HG03025 (cell line): ENCODE measurements at regions not wholly inside any gene's neighbourhood (a gene's known extent, or its start where the extent isn't known, plus 50 kb on each side); places are given as distances from the start of the nearest gene placed in this dataset.

Source experiments
- ATAC-seq: cut with Tn5 transposase; IDR thresholded peaks from one replicate; pipeline ENCODE4 v1.9.1; 2021; ENCODE audit warnings: mild to moderate bottlenecking, moderate library complexity; ENCODE audit not compliant: unreplicated experiment, low FRiP score

DNA sequence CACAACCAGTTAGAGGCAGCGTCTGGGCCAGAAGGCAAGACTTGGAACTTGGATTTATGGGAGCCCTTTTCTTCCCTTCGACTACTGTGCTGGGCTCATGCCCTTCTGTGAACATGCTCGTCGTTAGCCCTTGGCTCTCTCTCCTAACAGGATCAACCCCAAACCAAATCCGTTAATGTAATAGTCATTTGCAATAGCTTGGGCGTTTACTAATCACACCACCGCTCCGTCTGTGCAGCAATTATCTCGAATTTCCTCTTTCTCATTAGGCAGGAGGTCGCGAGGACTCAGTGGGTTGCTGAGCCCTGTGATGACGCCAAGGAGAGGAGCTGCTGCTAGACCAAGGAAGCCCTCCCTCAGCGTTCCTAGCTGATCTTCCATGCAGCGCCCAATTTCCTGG, 114.7 kb downstream of the ENGASE start:
- no peak for ATAC-seq

DNA sequence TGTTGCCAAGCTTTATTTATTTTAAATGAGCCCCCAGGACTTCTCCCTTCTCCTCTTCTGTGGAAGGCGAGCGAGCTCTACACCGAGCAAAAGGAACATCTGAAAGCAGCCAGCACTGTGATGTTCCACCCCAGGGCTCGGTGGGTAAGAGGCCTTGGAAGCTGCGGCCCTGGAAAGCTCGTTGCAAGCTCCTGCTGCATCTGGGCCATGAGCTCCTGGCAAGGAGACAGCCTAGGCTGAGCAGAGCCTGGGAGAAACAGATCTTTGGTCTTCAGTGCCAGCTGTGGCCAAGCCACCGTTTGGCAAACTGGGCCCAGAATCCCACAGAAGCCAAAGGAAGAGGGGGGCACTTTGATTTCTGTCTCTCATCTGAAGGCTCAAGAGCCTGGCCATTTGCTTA, 114.1 kb downstream of the ENGASE start:
- ATAC-seq: no peak

DNA sequence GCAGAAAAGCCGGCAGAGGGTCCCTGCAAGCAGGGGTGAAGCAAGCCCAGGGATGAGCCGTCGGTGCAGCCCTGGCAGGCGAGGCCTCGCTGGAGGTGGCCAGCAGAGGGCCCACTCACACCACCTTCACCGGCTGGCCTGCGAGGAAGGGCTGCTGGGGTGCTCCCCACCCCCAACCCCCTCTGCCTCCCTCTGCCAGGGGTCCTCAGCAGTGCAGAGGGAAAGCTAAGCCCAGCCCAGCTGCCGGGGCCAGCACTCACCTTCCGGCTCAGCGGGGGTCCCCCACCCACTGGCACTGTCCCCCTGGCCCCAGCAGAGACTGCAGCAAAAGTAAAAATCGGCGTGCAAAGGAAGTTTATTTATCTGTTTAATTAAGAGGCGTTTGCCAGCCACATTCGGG, 113.4 kb downstream of the ENGASE start:
- ATAC-seq: no peak

DNA sequence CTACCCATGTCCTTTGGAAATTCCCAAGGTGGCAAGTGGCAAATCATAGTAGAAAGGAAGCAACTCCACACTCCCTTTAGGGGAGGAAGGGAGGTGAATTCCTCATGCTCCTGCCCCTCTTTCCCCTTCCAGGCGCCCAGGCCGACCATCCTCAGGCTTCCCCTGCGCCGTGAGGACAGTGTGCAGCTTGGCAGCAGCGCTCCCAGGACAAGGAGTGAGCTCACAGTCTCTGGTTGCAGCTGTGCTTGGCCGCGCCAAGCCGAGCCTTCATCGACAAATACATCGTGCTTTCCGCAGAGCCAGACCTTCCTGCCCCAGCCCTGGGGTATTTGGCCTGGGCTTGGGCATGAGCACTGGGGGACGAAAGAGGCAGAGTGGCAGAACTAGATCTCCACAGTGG, 112.6 kb downstream of the ENGASE start:
- no peak for ATAC-seq

DNA sequence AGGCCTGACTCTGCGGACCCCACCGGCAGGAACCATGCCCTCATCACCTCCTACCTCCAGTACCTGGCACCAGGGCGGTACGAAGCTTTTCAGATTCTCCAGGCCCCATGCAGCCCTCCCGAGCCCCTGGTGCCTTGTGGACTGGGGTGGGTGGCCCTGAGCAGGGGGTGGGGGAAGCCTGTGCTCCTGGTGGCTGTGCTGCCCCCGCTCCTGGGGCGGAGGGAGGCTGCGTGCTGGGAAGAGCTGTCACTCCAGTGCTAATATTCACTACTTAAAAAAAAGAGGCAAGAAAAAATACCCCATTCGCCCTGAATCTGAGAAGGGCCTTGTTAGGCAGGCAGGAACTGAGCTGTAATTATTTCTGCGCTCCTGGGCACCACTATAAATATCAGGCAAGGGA, 111.8 kb downstream of the ENGASE start:
- ATAC-seq: no peak

DNA sequence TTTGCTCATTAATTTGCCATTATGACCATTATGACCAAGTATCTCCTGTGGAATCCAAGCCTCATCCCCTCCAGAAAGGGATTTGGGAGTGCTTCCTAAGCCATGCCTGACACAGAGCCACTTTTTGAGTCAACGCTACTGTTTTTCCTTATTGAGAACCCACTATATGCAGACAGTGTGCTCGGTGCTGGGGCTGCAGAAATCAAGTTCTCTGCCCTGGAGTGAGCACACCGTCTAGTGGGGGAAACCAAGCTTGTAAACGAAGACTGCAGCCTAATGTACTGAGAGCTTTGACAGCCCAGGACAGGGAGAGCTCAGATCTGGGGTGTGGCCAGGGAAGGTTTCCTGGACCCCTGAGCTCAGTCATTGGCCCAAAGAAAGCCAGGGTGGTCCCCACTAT, 111.0 kb downstream of the ENGASE start:
- no peak for ATAC-seq

DNA sequence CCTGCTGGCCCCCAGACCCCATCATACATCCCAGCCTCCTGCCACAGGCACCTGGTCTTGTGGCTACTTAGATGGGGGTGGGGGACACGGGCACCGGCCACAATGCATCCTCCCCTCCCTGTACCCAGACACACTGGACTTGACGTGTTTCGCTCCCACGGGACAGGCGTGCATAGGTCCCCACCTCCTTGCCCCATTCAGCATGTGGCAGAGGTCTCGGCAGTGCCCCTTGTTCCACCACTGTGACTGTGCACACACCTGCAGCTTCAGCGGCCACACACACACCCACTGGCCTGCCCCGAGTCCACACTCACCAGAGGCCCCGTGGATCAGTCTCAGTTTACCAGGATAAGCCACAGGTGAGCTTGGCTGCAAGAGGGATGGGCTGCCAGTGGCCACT, 109.6 kb downstream of the ENGASE start:
- no peak for ATAC-seq

DNA sequence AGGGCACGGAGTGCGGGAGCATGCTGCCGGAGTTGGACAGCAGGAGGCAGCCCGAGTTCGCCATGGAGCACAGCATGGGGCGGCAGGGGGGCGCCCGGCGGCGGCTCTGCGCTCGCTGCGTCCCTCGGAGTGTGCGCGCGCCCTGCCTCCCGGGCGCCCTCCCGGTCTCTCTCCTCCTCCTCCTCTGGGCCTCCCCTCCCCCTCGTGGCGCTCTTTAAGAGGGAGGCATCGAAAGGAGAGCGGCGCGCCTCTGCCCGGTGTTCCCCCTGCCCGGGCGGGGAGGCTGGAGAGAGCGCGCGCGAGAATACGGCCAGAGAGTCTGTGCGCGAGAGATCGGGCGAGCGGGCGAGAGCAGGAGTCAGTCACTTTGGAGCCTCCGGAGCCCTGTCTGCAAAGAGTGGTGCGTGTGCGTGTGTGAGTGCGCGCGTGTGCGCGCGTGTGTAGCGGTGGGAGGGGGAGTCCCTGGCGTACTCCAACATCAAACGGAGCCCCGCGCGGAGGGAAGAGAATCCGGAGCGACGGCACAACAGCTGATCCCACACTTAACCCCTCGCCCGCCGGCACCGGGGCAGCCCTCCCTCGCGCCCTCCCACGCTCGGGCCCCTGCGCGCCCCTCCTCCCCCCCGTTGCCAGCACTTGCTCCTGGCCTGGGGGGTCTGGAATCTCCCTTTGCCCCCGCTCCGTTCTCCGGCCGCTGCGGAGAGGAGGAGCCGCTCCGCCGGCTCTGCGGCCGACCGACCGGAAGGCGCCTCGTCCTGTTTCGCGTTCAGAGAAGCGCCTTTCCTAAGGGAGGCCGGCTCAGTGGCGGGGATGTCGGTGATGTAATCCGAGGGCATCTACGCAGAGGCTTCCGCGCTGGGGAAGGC, 108.9 kb downstream of the ENGASE start:
- ATAC-seq: no peak

DNA sequence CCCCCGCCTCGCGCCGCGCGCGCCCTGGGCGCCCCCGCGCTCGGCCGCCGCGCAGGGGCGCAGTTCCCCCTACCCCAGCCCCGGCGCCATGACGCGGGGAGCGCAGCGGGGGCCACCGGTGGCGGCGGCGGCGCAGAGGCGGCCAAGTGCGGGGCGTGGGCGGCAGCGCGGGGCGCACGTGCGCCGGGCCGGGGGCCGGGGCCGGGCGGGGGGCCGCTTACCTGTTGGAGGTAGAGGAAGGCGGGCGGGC, 108.3 kb downstream of the ENGASE start:
- no peak for ATAC-seq

DNA sequence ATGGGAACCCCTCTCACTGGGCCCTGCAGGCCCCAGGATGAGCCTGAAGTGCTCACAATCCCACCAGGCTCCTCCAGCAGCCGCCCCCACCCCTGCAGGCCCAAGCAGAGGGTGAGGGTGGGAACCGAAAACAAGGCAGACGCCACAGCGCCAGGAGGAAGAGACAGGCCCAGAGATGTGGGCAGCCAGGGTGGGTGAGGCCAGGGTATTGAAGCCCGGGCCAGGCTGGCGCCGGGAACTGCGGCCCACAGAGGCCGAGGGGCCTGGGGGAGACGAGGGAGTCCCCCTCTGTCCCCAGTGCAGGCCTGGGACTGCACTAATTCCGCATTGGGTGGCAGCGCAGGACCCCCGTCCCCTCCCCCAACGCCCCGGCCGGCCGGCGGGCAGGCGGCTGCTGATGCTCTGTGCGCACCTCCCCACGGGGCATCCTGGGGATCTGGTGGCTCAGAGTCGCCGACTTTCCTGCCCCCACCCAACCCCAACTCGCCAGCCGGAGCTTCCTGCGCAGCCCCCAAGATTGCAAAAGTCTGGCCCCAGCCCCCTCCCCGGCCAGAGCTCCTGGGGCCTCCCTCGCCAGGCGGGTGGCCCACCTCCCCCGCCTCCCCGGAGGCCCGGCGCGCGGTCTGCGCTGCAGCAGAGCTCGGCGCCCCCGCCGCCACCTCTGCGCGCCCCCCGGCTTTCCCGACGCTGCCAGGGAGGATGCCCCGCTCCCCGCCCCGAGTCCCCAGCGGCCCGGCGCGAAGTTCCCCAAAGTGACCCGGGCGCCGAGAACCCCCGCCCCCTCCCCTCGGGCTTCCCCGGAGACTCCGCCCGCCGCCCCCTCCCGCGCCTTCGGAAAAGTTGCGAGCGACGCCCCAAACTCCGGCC, 107.8 kb downstream of the ENGASE start:
- no peak for ATAC-seq

DNA sequence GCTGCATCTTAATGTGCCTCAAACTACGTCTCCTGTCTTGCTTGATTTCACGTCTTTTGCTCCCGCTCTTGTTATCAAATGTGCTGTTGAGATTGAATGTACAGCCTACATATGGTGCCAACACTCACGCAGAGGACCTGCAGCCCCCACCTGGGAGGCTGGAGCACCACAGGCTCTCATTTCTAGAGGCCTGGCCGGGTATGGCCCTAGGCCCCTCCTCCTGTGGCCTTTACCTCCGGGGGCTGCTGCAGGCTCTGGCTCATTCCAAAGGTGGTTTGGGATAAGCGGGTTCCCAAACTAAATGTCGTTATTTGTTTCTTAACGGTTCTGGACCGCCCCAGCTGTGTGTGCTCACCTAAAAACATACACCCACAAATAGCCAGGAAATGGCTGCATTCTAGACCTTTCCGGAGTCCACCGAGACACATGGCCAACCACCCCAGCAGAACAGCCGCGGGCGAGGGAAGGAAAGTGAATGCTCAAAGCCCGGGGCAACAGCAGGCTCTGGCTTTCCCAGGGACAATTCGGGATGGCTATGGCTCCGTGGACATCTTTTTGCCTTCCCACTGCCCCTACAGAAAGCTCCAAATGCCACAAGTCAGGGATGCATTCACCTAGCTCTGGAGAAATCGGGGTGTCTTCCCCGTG, 105.9 kb downstream of the ENGASE start:
- no peak for ATAC-seq

DNA sequence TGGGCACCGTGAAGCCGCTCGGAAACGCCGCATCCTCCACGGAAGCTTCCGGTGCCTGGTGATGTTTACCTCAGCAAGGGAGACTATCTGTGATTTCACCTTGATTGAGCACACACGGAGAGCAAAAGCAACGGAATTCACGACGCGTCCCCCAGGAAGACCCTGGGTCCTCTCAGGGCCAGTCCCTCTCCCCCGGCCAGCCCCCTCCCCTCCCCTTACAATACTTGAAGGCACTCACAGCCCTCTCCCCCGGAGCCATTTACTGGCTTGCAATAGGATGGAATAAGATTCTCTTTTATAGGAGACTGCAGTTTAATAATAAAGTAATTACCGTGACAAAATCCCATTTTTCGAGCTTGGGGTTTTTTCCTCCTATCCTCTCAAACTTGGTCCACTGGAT, 104.7 kb downstream of the ENGASE start:
- ATAC-seq: no peak

DNA sequence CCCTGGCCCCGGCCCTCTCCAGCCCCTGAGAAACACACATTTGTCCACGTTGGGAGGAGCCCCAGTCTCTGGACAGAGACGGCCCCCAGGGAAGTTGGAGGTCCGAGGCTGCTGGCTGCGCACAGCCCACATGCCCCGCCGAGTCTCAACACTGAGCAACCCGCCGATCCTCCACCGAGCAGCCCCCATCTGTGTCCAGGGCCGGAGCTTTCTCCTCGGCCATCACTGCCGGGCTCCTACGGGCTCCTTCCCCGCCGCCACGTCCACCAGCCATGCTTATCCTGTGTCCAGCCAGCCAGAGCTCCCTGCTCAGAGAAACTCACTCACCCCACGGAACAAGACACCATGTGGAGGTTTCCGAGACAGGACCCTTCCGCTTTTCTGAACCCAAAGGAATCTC, 103.3 kb downstream of the ENGASE start:
- no peak for ATAC-seq

DNA sequence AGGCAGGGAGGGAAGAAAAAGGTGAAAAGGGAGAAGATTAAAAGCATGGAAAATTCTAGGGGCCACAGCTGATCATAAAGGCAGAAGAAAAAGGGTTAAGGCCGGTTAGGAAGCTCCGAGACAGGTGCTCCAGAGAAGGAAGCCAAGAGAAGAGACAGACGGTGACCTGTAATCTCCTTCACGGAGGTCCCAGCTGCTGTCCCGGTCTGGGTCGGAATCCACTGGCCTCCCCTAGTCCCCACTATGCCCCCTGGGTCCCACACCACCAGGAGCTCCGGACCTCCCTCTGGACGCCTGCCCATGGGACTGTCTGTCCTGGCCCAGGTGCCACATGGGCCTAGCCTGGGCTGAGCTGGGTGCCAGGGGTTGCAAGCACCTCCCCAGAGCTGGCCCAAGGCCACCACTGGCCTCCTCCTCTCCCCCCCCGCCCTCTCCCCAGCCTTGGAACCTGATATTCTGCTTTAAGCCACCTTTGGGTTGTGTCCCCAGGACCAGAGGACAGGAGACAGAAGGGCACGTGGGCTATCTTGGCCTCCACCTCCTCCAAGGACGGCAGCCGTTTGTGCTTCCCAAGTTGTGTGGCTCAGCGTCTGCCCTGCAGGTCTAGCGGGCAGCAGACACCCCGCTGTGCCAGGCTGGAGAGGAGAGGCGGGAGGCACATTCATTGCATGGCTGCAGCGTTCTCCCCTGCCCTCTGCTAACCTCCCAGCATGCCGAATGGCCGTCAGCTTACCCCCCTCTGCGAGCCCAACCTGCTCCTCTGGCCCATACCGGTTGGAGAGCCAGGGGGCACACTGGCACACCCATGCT, 102.4 kb downstream of the ENGASE start:
- ATAC-seq: no peak

DNA sequence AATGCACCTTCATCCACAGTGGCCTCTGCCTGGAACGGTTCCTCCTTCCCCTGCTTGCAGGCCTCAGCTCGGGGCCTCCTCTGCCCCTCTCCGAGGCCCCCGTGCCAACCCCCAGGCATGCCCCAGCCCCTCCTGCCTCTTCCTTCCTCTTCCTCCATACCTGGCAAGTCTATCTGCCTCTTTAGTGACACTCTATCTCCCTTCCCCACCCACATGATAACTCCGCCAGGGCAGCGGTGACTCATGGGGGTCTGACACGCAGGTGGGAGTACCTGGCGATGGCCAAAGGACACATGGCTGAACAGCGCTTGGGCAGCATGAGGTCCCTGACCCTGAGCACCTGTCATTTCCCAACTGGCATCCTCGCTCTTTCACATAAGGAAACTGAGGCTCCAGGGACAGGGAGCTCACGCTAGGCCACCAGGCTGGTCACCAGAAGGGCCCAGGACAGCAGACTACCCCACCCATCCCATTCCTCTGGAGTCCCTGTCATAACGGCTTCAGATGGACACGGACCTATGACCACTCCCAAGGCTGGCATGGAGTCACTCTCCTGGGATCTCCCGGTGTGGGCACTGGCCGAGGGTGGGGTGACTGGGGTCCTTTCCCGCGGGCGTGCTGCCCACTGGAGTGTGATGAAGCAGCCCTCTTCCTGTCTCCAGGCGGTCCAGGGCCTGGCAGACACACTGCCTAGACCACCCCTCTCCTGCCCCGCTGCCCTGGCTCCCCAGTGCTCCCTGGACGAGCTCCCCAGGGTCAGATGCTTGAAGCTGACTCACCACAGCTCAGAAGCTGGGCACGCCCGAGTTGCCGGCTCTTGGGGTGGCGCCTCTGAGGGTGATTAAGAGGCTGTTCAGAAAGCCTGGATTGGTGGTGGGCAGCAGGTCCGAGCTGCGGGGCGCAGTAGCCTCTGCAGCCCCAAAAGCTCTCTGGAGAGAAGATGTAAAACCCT, 100.6 kb downstream of the ENGASE start:
- no peak for ATAC-seq

DNA sequence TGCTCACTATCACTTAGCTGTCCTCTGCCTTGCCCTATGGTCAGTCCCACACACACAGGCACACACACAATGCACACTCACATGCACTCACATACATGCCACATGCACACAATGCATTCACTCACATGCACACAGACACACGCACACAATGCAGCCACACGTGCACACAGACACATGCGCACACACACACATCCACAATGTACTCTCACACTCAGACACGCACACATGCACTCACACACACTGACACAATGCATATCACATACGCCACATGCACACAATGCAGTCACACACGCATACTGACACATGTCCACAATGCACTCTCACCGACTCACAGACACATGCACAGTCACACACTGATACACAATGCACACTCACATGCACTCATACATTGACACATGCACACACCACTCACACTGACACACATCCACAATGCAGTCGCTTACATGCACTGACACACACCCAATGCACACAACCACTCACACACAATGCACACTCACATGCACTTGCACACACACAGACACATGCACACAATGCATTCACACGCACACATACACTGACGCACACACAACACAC, 99.7 kb downstream of the ENGASE start:
- no peak for ATAC-seq

DNA sequence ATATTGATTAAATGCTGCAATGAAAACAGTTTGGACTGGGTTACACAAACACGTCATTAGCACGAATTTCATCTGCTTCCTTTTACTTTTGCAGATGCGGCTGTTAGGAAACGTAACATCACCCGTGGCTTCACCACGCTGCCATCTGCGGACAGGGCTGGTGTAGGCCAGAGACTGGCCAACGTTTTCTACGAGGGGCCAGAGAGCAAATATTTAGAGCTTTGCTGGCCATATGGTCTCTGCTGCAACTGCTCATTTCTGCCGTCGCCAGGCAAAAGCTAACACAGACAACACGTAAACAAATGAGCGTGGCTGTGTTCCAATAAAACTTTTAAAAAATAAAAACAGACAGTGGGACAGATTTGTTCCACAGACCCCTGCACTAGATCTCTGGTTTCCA, 96.6 kb downstream of the ENGASE start:
- no peak for ATAC-seq

DNA sequence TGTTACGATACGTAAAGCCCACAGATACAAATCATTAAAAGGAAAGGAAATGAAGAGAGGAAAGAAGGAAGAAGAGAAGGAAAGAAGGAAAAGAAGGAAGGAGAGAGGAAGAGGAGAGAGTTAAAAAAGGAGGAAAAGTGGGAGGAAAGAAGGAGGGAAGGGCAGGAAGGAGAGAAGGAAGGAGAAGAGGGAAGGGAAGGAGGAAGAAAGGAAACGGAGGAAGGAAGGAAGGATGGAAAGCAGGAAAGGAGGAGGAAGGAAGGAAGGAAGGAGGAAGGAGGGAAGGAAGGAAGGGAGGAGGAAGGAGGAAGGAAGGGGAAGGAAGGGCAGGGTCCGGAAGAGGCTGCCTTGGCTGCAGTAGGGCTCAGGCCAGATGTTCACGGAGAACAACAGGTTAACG, 95.2 kb downstream of the ENGASE start:
- no peak for ATAC-seq

DNA sequence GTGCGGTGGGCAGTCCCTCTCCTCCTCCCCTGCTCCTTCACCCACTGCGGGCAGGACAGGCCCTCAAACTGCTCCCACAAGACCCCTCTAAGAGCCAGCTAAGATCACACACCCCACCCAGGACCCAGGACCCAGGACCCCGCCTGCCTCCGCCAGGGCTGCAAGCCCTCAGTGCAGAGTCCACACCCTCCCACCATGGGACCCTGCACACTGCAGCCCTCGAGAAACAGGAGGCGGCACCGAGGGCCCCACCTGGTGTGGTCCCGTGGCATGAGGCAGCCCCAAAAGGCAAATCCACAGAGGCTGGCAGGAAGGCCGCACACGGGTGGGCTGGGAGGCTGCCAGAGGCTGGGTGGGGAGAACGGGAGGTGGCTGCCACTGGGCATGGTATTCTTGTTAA, 94.7 kb downstream of the ENGASE start:
- ATAC-seq: no peak
